ENCODE measurements at regions not wholly inside any gene's neighbourhood (a gene's known extent, or its start where the extent isn't known, plus 50 kb on each side); places are given as distances from the start of the nearest gene placed in this dataset.
"Not testable (repeated sequence)": the region's sequence is repeated elsewhere in the genome, so short reads cannot be mapped to it uniquely, and the experiment has no call there.

DNA sequence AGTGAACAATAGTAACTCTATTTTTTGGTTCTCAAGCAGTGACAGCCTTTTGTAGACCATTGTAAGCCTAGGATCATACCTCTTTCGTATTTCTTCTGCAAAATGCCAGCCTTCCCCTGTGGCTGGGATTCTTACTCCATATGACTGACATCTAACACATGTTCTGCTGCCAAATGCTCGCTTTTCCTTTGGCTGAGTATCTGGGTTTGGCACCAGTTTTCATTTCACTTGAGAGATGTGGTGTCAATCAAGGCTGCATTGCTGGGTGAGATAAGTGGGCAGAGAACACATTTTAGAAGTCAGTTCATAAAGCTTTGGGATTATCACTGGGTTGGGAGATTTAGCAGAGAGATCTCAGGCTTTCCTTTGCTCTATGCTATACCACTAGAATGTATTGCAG is 514.7 kb upstream of the SGO1 start:
- no peak for DNase-seq

DNA sequence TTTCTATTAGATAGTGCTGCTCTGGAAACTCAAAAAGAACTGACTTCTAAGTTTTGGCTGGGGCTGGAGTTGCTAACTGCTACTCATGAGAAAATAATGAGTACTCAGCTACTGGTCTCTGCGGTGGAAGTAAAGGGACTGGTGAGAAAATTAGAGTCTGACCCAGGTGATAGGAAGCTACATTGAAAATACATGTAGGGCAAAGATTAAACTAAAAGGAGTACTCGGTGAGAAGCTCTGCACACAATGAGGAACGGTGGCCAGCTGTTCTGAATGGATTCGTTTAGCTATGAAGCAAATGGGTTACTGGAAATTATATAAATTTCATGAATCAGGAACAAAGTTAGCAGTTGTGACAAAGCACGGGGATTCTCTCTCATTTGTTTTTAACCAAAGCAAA is 512.9 kb upstream of the SGO1 start:
- DNase-seq = no peak

DNA sequence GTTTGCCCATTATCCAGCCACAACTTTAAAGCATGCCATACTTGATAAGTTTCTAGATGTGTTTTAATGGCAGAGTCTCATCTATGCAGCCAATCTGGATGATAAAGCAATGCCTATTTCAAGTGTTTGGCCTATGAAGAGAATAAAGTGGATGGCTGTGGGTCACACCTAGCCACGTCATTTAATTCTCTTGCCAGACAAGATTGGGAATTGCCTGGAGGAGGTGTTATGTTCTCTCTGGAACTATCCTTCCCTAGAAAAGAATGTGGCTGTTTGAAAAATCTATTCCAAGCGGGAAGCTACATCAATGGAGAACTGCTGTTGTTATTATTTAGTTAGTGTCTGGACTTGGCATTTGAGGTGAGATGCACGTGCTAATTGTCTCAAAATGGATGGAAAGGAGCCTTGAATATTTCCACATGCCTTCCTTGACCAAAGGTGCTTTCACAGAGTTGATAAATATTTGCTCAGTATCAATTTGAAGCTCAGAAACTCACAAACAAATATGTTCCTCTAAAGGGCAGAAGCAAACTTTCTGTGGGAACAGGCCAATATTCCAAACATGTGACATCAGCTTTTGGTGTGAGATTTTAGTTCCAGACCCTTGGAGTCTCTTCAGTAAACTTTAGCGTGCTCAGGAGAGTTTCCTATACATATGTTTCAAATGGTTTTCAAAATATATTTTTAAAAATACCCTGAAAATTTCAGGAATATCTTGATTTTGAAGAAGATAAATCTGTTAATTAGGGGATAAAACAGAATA is 510.6 kb upstream of the SGO1 start:
- DNase-seq = no peak

DNA sequence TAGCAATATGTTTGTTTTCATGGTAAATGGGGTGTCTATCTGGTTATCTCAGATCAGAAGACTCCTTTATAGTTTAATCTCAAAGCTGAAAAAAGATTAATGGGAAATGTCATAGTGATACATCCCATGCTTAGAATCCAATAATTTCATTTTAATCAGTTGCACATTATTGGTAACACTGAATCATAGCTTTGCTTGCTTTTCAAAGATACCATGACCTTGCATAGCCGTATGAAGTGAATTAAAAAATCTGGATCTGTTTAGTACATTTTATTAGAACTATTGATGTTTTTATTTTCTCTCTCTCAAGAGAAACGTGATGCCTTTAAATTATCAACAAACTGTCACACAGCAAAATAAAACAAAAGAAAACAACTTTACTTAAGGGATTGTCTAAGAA is 506.7 kb upstream of the SGO1 start:
- DNase-seq = no peak

DNA sequence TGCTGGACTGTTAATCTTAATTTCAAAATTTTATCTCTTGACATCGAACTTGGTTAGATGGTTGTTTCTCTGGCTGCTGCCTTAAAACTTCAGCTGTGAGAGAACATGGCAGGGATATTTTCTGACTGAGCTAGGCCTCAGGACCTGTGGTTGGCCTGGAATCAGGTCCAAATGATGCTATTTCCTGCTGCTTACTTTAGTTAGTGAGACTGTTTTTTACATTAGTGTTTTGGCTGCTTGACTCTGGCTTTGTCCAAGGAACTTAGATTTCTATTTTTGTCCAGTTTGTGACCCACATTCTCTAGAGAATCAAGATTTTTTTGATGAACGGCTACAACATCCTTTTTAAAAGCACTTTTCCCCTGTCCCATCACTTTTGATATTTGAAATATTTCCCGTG is 497.9 kb upstream of the SGO1 start:
- no peak for DNase-seq

DNA sequence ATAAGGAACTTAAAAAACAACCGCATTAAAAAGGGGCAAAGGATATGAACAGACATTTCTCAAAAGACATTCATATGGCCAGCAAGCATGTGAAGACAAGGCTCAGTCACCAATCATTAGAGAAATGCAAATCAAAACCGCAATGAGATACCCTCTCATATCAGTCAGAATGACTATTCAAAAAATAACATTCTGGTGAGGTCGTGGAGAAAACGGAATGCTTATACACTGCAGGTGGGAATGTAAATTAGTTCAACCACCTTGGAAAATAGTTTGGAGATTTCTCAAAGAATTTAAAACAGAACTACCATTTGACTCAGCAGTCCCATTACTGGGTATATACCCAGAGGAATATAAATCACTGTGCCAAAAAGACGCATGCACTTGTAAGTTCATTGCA is 496.6 kb upstream of the SGO1 start:
- DNase-seq = no peak

DNA sequence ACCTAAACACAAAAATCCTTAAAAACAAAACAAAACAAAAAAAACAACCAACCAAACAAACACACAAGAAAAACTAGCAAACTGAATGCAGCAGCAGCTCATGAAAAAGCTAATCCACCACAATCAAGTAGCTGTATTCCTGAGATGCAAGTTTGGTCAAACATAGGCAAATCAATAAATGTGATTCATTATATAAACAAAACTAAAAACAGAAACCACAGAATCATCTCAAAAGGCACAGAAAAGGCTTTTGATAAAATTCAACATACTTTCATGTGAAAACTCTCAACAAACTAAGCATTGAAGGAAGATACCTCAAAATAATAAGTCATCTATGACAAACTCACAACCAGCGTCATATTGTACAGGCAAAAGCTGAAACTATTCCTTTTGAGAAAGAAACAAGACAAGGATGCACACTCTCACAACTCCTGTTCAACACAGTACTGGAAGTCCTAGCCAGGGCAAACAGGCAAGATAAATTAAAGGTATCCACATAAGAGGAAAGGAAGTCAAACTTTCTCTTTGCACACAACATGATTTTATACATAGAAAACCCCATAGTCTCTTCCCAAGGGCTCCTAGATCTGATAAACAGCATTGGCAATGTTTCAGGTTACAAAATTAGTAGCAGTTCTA is 495.1 kb upstream of the SGO1 start:
- DNase-seq = no peak

DNA sequence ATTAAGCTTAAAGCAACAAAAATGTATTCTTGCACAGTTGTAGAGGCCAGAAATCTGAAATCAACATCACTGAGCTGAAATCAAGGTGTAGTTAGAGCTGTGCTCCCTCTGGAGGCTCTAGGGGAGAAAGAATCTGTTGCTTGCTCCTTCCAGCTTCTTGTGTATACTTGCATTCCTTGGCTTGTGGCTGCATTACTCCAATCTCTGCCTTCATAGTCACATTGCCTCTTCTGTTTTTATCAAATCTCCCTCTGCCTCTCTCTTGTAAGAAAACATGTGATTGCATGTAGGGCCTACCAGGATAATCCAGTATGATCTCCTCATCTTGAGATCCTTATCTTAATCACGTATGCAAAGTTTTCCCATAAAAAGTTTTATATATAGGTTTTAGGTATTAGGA is 487.9 kb upstream of the SGO1 start:
- no peak for DNase-seq

DNA sequence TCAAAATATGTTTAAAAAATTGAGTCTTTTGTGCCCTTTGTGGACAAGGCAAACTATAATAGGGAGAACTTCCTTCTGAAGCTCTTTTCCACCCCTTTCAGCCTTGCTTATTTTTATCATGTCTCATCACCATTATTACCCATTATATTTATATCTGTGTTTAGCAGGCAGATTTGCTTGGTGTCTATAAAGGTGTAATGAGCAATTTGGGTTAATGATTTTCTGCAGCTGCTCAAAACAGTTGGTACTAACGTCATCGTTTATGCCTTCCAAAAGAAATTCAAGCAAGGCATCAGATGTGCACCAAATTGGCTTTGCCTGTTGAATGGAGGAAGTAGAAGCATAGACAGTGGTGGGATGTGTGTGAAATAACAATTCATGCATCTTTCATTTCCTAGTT is 483.7 kb upstream of the SGO1 start:
- DNase-seq = no peak

DNA sequence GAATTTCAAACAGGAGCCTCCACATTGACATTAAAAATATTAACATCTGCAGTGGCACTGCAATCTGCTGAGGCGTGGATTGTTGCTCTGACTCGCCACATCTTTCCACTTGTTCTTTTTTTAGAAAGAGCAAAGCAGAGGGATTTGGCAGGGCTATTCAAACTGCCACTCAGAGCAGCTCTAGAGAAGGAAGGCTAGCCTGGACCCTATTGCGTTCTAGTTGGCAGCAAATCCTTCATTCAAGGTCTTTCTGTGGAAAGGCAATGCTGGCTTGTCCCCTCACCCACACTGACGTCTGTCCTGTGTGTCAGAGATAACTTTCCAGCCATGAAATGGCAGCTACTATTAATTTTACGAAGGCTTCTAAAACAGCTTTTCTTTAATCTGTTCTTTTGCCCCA is 483.2 kb upstream of the SGO1 start:
- no peak for DNase-seq

DNA sequence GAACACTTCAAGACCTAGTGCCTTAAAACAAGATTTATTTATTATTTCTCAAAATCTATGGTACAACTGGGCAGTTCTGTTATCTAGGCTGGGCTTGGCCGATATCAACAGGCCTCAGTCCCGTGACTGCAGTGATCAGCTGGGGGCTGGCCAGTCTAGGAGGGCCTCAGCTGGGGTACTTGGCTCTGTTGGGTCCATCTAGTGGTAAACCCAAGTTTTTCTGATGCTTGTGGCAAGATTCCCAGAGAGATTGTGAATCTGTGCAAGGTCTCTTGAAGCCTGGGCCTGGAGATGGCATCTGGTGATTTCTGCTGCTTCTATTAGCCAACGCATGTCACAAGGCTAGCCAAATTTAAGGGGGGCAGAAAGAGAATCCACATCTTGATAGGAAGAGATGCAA is 482.4 kb upstream of the SGO1 start:
- no peak for DNase-seq

DNA sequence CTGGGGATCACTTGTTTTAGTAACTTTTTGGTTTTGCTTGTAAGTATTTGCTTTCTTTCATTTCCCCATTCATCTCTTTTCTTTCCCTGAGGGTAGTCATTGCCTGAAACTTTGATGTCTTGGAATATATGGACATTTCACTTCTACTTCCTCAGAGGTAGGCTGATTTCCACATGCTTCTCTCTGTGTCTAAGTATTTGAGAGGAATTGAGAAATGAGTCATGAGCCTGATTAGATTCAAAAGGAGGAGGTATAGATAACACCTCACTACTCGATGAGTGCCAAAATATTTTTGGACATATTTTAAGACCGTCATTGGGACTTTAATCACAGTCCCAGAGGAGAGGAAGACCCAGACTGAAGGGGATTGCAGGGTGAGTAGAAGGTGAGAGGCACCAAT is 480.1 kb upstream of the SGO1 start:
- no peak for DNase-seq

DNA sequence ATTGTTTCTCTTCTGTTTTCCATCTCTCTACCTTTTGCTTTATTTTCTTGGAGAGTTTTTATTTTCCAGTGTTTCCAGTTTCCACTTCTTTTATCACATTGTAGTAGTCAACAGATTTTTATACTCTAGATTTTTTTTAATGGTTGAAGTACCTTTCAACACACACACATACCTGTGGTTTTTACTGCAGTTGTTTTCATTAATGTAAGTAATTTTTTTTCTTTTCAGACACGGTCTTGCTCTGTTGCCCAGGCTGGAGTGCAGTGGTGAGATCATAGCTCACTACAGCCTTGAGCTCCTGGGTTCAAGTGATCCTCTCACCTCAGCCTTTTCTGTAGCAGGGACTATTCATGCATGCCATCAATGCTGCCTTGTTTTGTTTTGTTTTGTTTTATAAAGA is 472.5 kb upstream of the SGO1 start:
- DNase-seq = no peak

DNA sequence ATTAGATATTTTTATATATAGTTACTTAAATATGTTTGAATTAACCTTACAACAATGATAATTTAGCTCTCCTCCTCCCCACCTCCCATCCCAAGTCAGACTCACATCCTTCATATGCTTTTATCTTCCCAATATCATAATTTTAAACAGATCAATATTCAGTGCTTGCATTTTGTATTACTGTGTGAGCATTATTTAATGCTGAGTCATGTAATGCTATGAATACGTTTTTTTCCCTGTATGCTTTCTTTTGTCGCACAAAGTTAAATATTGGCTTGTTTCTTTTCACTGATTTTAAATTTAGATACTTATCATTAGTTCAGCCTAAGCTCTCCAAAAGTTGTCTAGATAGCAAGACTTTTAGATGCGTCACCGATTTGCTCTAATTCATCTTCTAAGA is 471.6 kb upstream of the SGO1 start:
- no peak for DNase-seq

DNA sequence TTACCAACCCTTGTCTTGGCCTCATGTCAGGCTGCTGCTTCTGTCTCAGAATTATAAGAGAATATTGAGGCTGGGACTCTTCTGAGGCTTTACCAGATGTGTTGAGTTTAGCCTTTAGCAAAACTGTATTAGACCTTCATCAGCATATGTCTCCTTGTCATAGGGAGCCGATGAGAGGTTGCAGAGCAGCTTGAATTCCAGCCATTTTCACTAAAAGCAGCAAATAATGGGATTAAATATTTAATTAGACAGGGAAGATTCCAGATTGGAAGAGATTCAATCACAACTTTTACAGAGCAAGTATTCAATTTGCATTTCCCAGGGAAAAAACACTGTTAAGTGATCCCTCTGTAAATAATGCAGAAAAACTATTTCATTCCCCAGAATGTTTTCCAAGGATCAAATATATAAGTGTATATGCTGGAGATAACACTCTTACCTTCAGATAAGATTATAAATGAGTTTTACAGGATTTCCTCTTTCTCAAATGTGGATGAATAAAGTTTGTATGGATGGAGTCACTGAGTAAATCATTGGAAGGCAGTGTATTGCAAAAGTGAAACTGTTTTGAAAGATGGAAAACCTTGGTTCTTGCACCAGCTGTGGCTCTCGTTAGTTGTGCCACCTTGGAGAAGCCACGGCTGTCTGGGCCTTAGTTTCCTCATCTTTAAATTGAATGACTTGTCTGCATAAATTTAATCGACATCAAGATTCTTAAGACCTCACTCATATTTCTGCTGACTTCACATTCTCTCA is 466.4 kb upstream of the SGO1 start:
- no peak for DNase-seq

DNA sequence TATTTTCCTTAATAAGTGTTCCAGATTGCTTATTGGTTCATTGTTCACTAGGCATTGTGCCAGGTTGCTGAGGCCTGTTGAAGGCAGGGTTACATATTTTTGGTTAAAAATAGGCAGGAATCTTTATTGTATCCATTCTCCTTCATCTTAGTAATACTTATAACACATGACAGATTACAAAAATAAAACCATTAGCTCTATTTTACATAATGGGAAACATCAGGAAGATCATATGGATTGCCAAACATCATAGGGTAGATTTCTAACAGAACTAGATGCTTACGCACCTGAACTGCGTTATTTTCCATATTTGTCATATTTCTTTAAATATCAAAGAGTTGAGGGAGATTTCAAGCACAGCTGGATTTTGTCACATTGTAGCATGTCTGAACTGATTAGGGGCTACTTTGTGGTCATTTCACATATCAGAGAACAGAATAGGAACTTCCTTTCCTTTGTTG is 462.9 kb upstream of the SGO1 start:
- no peak for DNase-seq

DNA sequence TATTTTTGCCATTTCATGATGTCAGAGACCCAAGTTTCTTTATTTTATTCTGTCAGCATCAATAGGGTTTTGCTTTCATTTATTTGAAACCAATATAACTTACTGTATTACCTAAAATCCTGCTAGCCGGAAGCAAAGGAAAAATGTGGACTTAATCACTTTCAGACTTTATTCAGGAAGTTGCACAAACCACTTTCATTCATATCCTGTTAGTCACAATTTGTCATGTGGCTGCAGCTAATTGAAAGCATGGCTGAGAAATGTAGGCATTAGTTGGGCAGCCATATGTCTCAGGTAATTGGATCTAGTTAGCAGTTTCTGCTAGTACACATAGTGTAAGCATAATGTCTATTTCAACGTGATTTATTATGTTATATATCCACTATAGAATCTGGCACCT is 462.3 kb upstream of the SGO1 start:
- DNase-seq = no peak

DNA sequence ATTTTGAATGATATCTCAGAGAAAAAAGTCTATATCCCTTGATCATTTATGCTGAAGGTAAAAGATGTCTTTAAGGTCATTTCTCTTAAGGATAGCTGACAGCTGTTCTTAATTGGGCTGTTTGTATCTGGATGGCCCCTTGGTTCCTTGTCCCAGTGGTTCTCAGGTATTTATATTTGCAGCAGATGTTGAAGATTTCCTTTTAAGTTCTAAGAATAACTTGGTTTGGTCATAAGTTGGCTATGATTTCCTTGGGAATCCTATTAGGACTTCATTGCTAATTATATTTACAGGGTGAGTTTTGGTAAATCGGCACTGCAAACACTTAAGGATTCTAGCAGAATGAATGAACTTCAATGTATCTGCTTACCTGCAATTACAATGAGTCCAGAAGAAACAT is 460.4 kb upstream of the SGO1 start:
- DNase-seq = no peak

DNA sequence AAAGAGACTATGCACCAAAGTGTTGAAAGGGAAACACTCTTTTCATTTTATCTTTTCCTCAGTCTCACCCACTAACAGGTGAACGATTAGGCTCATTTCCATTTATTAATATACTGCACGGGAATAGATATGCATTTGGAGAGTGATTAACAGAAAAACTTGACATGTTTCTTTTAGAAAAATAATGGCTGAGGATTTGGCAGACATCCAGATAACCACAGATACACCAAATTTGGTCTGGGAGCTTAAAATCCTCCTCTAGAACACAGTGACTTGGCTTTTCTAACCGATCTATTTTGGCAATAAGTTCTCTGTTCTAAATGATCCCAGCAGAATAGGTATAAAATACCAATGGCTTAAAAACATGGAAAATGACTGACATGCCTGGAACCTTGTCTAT is 459.3 kb upstream of the SGO1 start:
- DNase-seq = no peak

DNA sequence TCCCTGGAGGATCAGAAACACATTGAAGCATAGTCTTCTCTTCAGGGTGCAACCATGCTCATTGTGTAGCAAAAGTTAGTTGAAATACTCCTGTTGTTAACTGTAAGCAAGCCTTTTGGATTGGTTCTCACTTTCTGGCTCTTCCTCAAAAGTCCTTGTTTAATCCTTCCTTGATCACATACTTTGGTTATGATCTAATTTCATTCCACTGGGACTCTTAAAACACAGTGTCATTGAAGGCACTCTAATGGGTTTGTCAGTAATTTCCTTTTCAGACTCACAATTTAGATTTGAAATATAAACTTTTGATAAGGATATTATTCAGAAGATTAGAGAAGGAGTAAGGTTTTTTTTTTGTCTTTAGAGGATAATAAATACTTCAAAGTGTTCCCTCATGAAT is 451.7 kb upstream of the SGO1 start:
- no peak for DNase-seq

DNA sequence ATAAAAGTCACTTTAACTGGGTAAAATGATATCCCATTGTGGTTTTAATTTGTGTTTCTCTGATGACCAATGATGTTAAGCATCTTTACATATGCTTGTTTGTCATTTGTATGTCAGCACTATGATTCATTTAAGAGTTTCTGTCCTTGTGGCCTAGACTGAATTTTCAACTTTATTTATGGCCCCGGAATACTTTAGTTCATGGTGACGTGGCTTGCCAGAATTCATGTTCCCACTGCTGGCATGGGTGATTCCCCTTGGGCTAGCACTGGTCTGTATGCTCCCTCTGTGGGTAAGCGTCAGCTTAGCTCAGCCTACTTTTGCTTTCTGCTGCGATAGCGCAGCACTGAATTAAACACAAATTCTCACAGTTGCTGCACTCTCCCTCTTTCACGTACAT is 436.3 kb upstream of the SGO1 start:
- DNase-seq = no peak

DNA sequence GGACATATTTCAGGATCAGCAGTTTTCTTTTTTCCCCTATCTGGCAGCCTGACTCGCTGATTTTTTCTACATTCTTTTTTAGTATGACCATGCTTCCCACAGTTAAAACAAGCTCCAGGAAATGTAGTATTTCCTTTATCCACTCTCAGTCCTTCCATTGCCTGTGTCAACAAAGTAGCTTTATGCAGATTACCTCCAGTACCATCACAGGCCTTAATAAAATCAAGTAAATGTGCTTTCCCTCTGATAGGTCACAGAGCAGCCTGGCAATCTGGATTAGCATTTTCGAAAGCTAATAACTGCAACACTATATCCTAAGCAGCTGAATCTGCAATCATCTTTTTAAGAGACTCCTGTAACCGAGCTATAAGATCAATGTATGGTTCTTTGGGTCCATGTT is 432.6 kb upstream of the SGO1 start:
- not testable (repeated sequence) for DNase-seq

DNA sequence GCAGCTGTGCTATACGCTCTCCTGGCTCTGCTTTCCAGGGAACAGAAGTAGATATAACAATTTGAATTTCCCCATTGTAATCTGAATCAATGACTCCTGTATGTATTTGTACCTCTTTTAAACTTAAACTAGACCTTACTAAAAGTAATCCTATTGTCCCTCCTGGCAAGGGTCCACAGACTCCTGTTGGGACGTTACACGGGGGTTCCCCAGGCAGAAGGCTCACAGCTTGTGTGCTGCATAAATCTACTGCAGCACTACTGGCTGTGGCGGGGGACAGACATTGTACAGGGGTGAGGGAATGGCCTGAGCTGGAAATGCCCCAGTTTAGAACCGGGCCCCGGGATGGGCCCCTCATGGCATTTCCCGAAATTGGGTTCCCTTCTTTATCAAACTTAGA is 432.2 kb upstream of the SGO1 start:
- not testable (repeated sequence) for DNase-seq

DNA sequence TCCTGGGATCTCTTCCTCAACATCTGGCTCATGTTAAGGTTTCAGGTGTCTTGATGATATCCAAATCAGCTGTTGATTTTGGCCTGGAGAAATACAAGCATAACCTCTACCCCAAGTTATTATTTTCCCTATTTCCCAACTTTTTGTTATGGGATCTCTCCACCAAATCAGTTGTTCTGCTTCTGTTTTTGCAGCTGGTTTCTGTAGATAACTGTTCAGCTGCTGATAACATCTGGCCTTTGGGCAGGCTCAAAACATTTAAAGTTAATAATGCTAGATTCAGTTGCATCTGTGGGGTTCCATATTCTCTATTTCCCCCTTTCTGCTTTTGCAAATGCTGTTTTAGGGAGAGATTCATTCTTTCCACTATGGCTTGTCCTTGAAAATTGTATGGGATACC is 430.0 kb upstream of the SGO1 start:
- DNase-seq = not testable (repeated sequence)
